HG03175 (cell line): ENCODE measurements at regions not wholly inside any gene's neighbourhood (a gene's known extent, or its start where the extent isn't known, plus 50 kb on each side); places are given as distances from the start of the nearest gene placed in this dataset.
"Not testable (repeated sequence)": the region's sequence is repeated elsewhere in the genome, so short reads cannot be mapped to it uniquely, and the experiment has no call there.

ENCODE experiments used
- ATAC-seq: cut with Tn5 transposase; IDR thresholded peaks from one replicate; pipeline ENCODE4 v1.9.1; 2021; ENCODE audit warnings: mild to moderate bottlenecking, moderate library complexity; ENCODE audit not compliant: unreplicated experiment

GRCh38 chr16:54985156-54985555, 54.5 kb downstream of the IRX5 start:
- no peak for ATAC-seq

- no peak for ATAC-seq
Measured at GRCh38 chr16:54985668-54986067, 55.0 kb downstream of the IRX5 start.

- no peak for ATAC-seq
Measured at GRCh38 chr16:54986409-54986808, 55.7 kb downstream of the IRX5 start.

- no peak for ATAC-seq
Measured at GRCh38 chr16:54987081-54987480, 56.4 kb downstream of the IRX5 start.

- no peak for ATAC-seq
Measured at GRCh38 chr16:54991525-54991924, 60.9 kb downstream of the IRX5 start.

- ATAC-seq = not testable (repeated sequence)
Measured at GRCh38 chr16:54991946-54992345, 61.3 kb downstream of the IRX5 start.

- no peak for ATAC-seq
Measured at GRCh38 chr16:54993106-54993895, 62.6 kb downstream of the IRX5 start.

- ATAC-seq = no peak
Measured at GRCh38 chr16:54996186-54996585, 65.5 kb downstream of the IRX5 start.

- ATAC-seq = no peak
Measured at GRCh38 chr16:54998834-54999233, 68.2 kb downstream of the IRX5 start.

GRCh38 chr16:54999481-54999880, 68.8 kb downstream of the IRX5 start:
- ATAC-seq = no peak

- ATAC-seq = no peak
Measured at GRCh38 chr16:55000595-55000994, 69.9 kb downstream of the IRX5 start.

GRCh38 chr16:55001931-55002330, 71.3 kb downstream of the IRX5 start:
- no peak for ATAC-seq

- no peak for ATAC-seq
Measured at GRCh38 chr16:55002419-55002818, 71.8 kb downstream of the IRX5 start.

GRCh38 chr16:55003306-55003705, 72.6 kb downstream of the IRX5 start:
- no peak for ATAC-seq

GRCh38 chr16:55003916-55004315, 73.3 kb downstream of the IRX5 start:
- no peak for ATAC-seq

- no peak for ATAC-seq
Measured at GRCh38 chr16:55007504-55007903, 76.8 kb downstream of the IRX5 start.

- no peak for ATAC-seq
Measured at GRCh38 chr16:55008836-55009510, 78.3 kb downstream of the IRX5 start.

GRCh38 chr16:55009581-55009980, 78.9 kb downstream of the IRX5 start:
- no peak for ATAC-seq

GRCh38 chr16:55010492-55011160, 80.0 kb downstream of the IRX5 start:
- no peak for ATAC-seq

GRCh38 chr16:55012362-55012761, 81.7 kb downstream of the IRX5 start:
- no peak for ATAC-seq

- no peak for ATAC-seq
Measured at GRCh38 chr16:55012793-55013192, 82.1 kb downstream of the IRX5 start.

GRCh38 chr16:55014022-55014421, 83.4 kb downstream of the IRX5 start:
- no peak for ATAC-seq
